ENCODE measurements at regions not wholly inside any gene's neighbourhood (a gene's known extent, or its start where the extent isn't known, plus 50 kb on each side); places are given as distances from the start of the nearest gene placed in this dataset.

DNA sequence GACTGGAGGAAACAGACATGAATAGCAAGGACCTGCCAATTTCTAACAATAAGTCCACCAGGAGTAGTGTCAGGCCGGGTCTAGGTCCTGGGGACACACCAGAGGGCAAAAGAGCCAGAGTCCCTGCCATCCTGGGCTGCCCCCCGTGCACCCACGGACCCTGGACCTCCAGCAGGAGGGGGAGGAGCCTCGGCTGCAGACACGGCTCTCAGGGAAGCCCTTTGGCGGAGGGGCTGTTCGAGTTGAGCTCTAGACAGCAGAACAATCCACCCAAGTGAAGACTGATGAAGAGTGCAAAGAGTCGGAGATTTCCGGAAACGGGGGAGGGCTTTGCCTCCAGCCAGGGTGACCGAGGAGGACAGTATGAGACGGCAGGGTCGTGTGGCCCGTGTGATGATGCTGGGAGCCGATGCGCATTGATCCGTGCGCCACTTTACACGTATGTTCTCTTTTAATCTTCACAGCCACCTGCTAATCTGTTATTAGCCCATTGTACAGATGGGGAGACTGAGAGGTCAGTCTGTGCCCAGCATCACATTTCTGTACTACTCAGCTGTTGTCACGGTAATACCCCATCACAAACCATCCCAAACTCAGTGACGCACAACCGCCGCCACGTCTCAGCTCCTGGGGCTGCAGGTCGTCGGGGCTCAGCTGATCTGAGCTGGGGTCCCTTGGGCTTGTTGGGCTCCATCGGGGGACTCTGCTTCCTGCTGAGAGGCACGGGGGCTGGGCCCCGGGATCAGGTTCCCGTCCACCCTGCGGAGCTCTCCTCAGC is 502.0 kb downstream of the PREX1 start:
- Histone ChIP-seq H3K9ac (ENCODE audit: low read depth, low read length) (no peak overlapping the region), H3K79me2 (ENCODE audit: insufficient read depth, low read length) (no peaks in the 10 kb centered on the region), H2AFZ (ENCODE audit: low read depth, low read length) (no peak overlapping the region), H3K27me3 (ENCODE audit: insufficient read depth, low read length, poor library complexity) (peaks cover 2% of the 10 kb centered on the region), H3K9me3 (ENCODE audit: insufficient read depth, low read length, severe bottlenecking) (no peaks in the 10 kb centered on the region), H3K4me2 (ENCODE audit: insufficient read depth, low read length) (no peak overlapping the region), H3K36me3 (ENCODE audit: insufficient read depth, low read length) (no peaks in the 10 kb centered on the region), H3K27ac (ENCODE audit: low read length) (no peak overlapping the region), H3K4me1 (ENCODE audit: insufficient read depth, low read length) (no peaks in the 10 kb centered on the region), H4K20me1 (ENCODE audit: insufficient read depth, low read length) (no peaks in the 10 kb centered on the region), H3K4me3 (ENCODE audit: low read depth in 1 of 2, low read length in 2 of 2) (no peak overlapping the region)
- TF ChIP-seq, protein P1, sequence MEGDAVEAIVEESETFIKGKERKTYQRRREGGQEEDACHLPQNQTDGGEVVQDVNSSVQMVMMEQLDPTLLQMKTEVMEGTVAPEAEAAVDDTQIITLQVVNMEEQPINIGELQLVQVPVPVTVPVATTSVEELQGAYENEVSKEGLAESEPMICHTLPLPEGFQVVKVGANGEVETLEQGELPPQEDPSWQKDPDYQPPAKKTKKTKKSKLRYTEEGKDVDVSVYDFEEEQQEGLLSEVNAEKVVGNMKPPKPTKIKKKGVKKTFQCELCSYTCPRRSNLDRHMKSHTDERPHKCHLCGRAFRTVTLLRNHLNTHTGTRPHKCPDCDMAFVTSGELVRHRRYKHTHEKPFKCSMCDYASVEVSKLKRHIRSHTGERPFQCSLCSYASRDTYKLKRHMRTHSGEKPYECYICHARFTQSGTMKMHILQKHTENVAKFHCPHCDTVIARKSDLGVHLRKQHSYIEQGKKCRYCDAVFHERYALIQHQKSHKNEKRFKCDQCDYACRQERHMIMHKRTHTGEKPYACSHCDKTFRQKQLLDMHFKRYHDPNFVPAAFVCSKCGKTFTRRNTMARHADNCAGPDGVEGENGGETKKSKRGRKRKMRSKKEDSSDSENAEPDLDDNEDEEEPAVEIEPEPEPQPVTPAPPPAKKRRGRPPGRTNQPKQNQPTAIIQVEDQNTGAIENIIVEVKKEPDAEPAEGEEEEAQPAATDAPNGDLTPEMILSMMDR (IDR thresholded peaks at IDR 0.05; ENCODE audit: borderline replicate concordance, extremely low read depth, low read length, poor library complexity, severe bottlenecking) = no peak
- no peak for TF ChIP-seq EZH2 (IDR thresholded peaks at IDR 0.05; ENCODE audit: borderline replicate concordance, low read depth, low read length, severe bottlenecking)
- DNase-seq = no peak
- no peak for ATAC-seq (ENCODE audit: insufficient read depth, low read depth)

DNA sequence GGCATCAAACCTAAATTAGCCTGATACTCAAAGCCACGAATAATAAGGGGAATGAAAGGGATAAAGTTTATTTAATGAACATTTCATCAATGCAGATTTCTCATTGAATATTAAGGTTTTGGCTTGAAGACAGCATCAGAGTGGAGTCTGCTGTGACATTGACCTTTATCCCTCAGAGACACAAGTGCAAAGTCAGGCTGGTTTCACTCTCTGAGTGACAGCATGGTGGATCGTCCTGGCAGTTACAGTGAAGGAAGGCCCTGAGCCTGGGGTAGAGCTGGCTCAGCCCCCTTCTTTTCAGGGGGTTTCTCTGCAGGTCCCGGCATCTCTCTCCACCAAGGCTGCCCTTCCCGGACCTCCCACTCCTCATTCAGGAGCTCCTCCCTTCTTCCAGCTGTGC is 503.1 kb downstream of the PREX1 start:
- H3K4me3 ChIP-seq (ENCODE audit: low read depth in 1 of 2, low read length in 2 of 2) = no peak overlapping the region
- DNase-seq (no peak), ATAC-seq (ENCODE audit: insufficient read depth, low read depth) (no peak)
- H3K27ac ChIP-seq (ENCODE audit: low read length) = no peak overlapping the region
- TF ChIP-seq, protein P1 (IDR thresholded peaks at IDR 0.05; ENCODE audit: borderline replicate concordance, extremely low read depth, low read length, poor library complexity, severe bottlenecking) = no peak
- TF ChIP-seq EZH2 (IDR thresholded peaks at IDR 0.05; ENCODE audit: borderline replicate concordance, low read depth, low read length, severe bottlenecking) = no peak
- no peaks in the 10 kb centered on the region for H3K36me3 ChIP-seq (ENCODE audit: insufficient read depth, low read length)
- no peaks in the 10 kb centered on the region for H3K79me2 ChIP-seq (ENCODE audit: insufficient read depth, low read length)
- H3K9me3 ChIP-seq (ENCODE audit: insufficient read depth, low read length, severe bottlenecking) = no peaks in the 10 kb centered on the region
- no peaks in the 10 kb centered on the region for H4K20me1 ChIP-seq (ENCODE audit: insufficient read depth, low read length)
- no peak overlapping the region for H3K4me2 ChIP-seq (ENCODE audit: insufficient read depth, low read length)
- no peaks in the 10 kb centered on the region for H3K4me1 ChIP-seq (ENCODE audit: insufficient read depth, low read length)
- H3K27me3 ChIP-seq (ENCODE audit: insufficient read depth, low read length, poor library complexity) = peaks cover 2% of the 10 kb centered on the region
- no peak overlapping the region for H2AFZ ChIP-seq (ENCODE audit: low read depth, low read length)
- H3K9ac ChIP-seq (ENCODE audit: low read depth, low read length) = no peak overlapping the region

DNA sequence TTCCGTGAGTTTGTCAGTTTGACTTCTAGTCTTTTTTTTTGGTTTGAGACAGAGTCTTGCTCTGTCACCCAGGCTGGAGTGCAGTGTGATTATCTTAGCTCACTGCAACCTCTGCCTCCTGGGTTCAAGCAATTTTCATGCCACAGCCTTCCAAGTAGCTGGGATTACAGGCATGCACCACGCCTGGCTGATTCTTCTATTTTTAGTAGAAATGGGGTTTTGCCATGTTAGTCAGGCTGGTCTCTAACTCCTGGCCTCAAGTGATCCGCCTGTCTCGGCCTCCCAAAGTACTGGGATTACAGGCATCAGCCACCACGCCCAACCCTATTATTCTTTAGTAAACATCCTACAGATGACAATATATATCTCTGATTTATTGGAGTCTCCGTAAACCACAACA is 506.5 kb downstream of the PREX1 start:
- no peak overlapping the region for H3K9ac ChIP-seq (ENCODE audit: low read depth, low read length)
- no peak for TF ChIP-seq EZH2 (IDR thresholded peaks at IDR 0.05; ENCODE audit: borderline replicate concordance, low read depth, low read length, severe bottlenecking)
- TF ChIP-seq, protein P1 (IDR thresholded peaks at IDR 0.05; ENCODE audit: borderline replicate concordance, extremely low read depth, low read length, poor library complexity, severe bottlenecking) = no peak
- no peak overlapping the region for H3K4me3 ChIP-seq (ENCODE audit: low read depth in 1 of 2, low read length in 2 of 2)
- no peaks in the 10 kb centered on the region for H3K79me2 ChIP-seq (ENCODE audit: insufficient read depth, low read length)
- H3K36me3 ChIP-seq (ENCODE audit: insufficient read depth, low read length) = no peaks in the 10 kb centered on the region
- H3K9me3 ChIP-seq (ENCODE audit: insufficient read depth, low read length, severe bottlenecking) = no peaks in the 10 kb centered on the region
- H3K27me3 ChIP-seq (ENCODE audit: insufficient read depth, low read length, poor library complexity) = peaks cover 2% of the 10 kb centered on the region
- no peak overlapping the region for H2AFZ ChIP-seq (ENCODE audit: low read depth, low read length)
- DNase-seq (no peak), ATAC-seq (ENCODE audit: insufficient read depth, low read depth) (no peak)
- no peaks in the 10 kb centered on the region for H4K20me1 ChIP-seq (ENCODE audit: insufficient read depth, low read length)
- no peak overlapping the region for H3K4me2 ChIP-seq (ENCODE audit: insufficient read depth, low read length)
- H3K27ac ChIP-seq (ENCODE audit: low read length) = no peak overlapping the region
- no peaks in the 10 kb centered on the region for H3K4me1 ChIP-seq (ENCODE audit: insufficient read depth, low read length)
